ENCODE measurements at regions not wholly inside any gene's neighbourhood (a gene's known extent, or its start where the extent isn't known, plus 50 kb on each side); places are given as distances from the start of the nearest gene placed in this dataset.

DNA sequence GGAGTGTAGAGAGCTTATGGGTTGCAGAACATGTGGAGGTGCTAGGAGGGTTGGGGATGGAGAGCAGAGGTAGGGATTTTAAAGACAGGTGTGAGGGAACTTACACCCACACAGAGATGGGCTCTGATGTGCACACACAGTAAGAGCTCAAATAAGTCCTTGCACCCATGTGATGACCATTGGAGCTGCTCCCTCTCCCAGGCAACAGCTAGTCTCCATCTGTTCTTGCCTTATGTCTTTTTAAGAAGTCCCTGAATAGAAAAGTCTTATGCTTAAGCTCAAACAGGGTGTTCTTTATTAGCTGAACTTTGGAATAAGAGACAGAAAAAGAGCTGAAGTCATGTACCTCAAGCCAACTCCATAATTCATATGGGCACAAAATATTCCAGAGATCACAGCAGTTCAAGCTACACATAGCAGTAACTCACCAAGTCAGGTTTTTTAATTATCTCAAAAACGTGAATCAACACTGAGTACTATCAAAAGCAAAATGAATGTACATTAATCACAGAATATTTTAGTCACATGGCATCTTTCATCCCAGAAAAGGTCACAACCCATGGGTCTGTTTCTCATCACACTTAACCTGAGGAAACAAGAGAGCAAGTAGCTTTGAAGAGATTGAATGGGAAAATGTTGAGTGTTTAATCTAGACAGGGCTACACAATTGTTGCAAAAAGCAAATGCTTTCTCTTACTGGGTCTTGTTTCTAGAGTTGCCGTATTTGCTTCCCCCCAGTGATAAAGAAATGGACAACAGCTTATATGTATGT, 1513.6 kb upstream of the SEL1L start:
- intact Hi-C loops (cut with DNase I, micrococcal nuclease) = no loop called here
- peaks cover 3% of the 10 kb centered on the region for H3K9me3 ChIP-seq
- no peaks in the 10 kb centered on the region for H3K4me1 ChIP-seq (ENCODE audit: low read depth)
- TF ChIP-seq, protein P1, sequence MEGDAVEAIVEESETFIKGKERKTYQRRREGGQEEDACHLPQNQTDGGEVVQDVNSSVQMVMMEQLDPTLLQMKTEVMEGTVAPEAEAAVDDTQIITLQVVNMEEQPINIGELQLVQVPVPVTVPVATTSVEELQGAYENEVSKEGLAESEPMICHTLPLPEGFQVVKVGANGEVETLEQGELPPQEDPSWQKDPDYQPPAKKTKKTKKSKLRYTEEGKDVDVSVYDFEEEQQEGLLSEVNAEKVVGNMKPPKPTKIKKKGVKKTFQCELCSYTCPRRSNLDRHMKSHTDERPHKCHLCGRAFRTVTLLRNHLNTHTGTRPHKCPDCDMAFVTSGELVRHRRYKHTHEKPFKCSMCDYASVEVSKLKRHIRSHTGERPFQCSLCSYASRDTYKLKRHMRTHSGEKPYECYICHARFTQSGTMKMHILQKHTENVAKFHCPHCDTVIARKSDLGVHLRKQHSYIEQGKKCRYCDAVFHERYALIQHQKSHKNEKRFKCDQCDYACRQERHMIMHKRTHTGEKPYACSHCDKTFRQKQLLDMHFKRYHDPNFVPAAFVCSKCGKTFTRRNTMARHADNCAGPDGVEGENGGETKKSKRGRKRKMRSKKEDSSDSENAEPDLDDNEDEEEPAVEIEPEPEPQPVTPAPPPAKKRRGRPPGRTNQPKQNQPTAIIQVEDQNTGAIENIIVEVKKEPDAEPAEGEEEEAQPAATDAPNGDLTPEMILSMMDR (IDR thresholded peaks at IDR 0.05) = no peak
- no peak overlapping the region for H3K4me3 ChIP-seq
- ATAC-seq = no peak
- no peak for DNase-seq
- H3K36me3 ChIP-seq (ENCODE audit: low read depth) = no peaks in the 10 kb centered on the region

DNA sequence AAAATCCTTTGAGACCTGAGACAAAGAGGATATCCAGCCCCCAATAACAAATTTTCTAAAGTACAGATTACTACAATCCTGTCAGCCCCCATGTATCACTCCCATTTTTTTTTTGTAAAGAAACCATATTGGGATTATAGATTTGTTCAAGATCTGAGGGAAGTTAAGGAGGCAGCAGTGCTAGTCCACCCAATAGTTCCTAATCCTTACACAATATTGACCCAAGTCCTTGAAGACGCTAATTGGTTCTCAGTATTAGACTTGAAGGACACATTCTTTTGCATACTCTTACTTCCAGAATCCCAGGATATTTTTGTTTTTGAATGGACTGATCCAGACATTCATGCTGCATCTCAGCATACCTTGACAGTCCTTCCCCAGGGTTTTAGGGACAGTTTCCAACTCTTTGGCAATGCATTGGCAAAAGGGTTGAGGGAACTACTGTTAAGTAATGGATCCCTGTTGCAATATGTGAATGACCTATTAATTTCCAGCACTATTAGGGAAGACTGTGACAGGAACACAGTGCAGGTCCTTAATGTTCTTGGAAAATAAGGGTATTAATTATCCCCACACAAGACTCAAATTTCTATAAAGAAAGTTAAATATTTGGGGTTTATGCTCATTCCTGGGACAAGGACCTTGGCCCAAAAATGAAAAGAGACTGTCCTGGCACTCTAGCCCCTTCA, 1519.5 kb upstream of the SEL1L start:
- TF ChIP-seq, protein P1 (IDR thresholded peaks at IDR 0.05) = no peak
- Histone ChIP-seq H3K9me3 (peaks cover 13% of the 10 kb centered on the region), H3K4me1 (ENCODE audit: low read depth) (no peaks in the 10 kb centered on the region), H3K36me3 (ENCODE audit: low read depth) (no peaks in the 10 kb centered on the region), H3K4me3 (no peak overlapping the region)
- intact Hi-C loops (cut with DNase I, micrococcal nuclease) = no loop called here
- ATAC-seq (no peak), DNase-seq (no peak)

DNA sequence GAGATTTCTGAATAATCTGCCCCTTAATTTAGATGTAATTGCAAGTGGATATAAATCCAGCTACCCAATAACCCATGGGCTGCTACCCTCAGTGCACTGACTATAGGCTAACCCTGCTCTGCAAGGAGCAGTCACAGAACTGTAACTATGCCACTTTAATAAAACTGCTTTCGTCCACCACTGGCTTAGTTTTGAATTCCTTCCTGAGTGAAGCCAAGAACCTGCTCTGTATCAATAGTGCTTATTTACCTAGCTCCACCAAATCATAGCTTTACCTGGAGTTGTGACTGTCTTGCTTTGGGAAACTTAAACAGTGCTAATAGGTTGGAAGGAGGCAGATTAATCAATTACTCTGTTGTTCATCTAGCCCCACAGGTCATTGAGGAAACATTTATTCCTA, 1524.4 kb upstream of the SEL1L start:
- TF ChIP-seq, protein P1 (IDR thresholded peaks at IDR 0.05) = no peak
- Histone ChIP-seq H3K9me3 (peaks cover 15% of the 10 kb centered on the region), H3K4me3 (no peak overlapping the region), H3K4me1 (ENCODE audit: low read depth) (no peaks in the 10 kb centered on the region), H3K36me3 (ENCODE audit: low read depth) (no peaks in the 10 kb centered on the region)
- ATAC-seq = no peak
- intact Hi-C loops (cut with DNase I, micrococcal nuclease) = no loop called here
- no peak for DNase-seq

DNA sequence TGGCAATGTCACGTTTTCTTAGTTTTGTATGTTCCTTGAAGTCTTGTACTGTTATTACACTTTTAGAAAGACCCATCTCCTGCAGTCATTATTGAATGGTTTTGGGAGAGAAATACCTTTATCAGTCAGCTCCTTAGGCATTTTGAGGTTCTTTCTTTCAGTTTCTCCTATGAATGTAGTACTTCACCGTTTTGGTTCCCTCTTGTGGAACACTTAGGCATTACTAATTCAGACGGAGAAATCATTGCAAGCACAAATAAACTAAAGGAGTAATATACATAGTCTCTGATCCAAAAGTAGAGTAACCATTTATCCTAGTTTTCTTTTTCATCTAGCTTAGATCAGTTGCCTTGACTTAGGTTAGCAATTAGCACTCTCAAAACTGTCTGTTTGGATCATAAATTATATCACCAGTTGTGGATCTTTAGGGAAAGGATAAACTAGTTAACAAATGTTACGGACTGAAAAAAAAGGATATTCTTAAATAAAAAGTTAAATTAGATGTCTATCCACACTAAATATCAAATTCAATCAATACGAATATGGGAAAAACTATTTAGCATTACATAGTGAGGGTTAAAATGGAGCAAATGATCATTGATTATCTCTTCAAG, 1538.3 kb upstream of the SEL1L start:
- H3K4me1 ChIP-seq (ENCODE audit: low read depth) = no peaks in the 10 kb centered on the region
- intact Hi-C loops (cut with DNase I, micrococcal nuclease) = no loop called here
- DNase-seq (no peak), ATAC-seq (no peak)
- TF ChIP-seq, protein P1 (IDR thresholded peaks at IDR 0.05) = no peak
- no peak overlapping the region for H3K4me3 ChIP-seq
- no peaks in the 10 kb centered on the region for H3K36me3 ChIP-seq (ENCODE audit: low read depth)
- no peaks in the 10 kb centered on the region for H3K9me3 ChIP-seq

DNA sequence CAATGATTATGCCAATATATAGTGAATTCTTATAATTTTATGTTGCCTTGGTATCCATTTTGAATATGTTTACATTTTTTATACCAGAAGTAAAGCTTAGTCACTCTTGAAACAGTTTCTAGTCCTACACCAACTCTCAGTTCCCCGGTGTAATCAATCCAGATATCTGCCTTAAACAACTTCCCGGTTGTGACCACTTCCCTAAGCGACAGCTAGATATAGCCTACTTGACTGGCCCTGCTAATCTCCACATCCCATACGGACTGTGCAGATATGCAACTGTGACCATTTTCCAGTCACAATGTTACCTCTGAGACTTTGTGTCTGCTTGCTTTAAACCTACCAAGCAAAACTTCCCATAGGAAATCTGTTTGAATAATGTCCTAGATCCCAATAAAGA, 1551.5 kb upstream of the SEL1L start:
- ATAC-seq (no peak), DNase-seq (no peak)
- no peak overlapping the region for H3K4me3 ChIP-seq
- no peaks in the 10 kb centered on the region for H3K9me3 ChIP-seq
- H3K4me1 ChIP-seq (ENCODE audit: low read depth) = no peaks in the 10 kb centered on the region
- intact Hi-C loops (cut with DNase I, micrococcal nuclease) = no loop called here
- TF ChIP-seq, protein P1 (IDR thresholded peaks at IDR 0.05) = no peak
- H3K36me3 ChIP-seq (ENCODE audit: low read depth) = no peaks in the 10 kb centered on the region

Data from mucosa of descending colon (tissue), 3 donors.